IPS-15b (cell line): ENCODE measurements at regions not wholly inside any gene's neighbourhood (a gene's known extent, or its start where the extent isn't known, plus 50 kb on each side); places are given as distances from the start of the nearest gene placed in this dataset.
A peak's percentile ranks its signal among the peaks of the same experiment; 100 is the strongest.

Experiments
- H3K27me3 ChIP-seq: one replicate; pipeline ENCODE4 v1.6.1; 2013; ENCODE audit warnings: low read length; ENCODE audit not compliant: control insufficient read depth, insufficient read depth
- H3K36me3 ChIP-seq: one replicate; pipeline ENCODE4 v1.6.1; 2013; ENCODE audit warnings: low read length; ENCODE audit not compliant: control insufficient read depth, insufficient read depth
- H3K4me1 ChIP-seq: one replicate; pipeline ENCODE4 v1.6.1; 2013; ENCODE audit warnings: mild to moderate bottlenecking, low read length; ENCODE audit not compliant: control insufficient read depth, insufficient read depth
- H3K4me3 ChIP-seq: one replicate; pipeline ENCODE4 v1.5.1; 2013; ENCODE audit warnings: low read depth, low read length
- H3K9ac ChIP-seq: one replicate; pipeline ENCODE4 v1.6.1; 2013; ENCODE audit warnings: low read depth, mild to moderate bottlenecking, low read length
- H3K9me3 ChIP-seq: one replicate; pipeline ENCODE4 v1.6.1; 2013; ENCODE audit warnings: mild to moderate bottlenecking, low read length; ENCODE audit not compliant: control insufficient read depth, insufficient read depth

- Histone ChIP-seq H3K27me3 (peaks cover 3% of the 10 kb centered on the region), H3K9me3 (no peaks in the 10 kb centered on the region), H3K36me3 (no peaks in the 10 kb centered on the region), H3K4me3 (no peak overlapping the region), H3K9ac (no peak overlapping the region), H3K4me1 (peaks cover 5% of the 10 kb centered on the region)
Observed at GRCh38 chr22:27372364-27372763, 429.2 kb downstream of the MN1 start.

GRCh38 chr22:27372969-27373670, 428.4 kb downstream of the MN1 start:
- no peaks in the 10 kb centered on the region for H3K36me3 ChIP-seq
- H3K27me3 ChIP-seq: peaks cover 3% of the 10 kb centered on the region
- peaks cover 7% of the 10 kb centered on the region for H3K4me1 ChIP-seq
- no peaks in the 10 kb centered on the region for H3K9me3 ChIP-seq
- peak overlapping the region; percentile 43 for H3K4me3 ChIP-seq
- peak overlapping the region; percentile 41 for H3K9ac ChIP-seq

GRCh38 chr22:27377501-27378295, 423.9 kb downstream of the MN1 start:
- Histone ChIP-seq H3K4me3 (no peak overlapping the region), H3K4me1 (peaks cover 8% of the 10 kb centered on the region), H3K36me3 (no peaks in the 10 kb centered on the region), H3K9me3 (no peaks in the 10 kb centered on the region), H3K9ac (no peak overlapping the region), H3K27me3 (no peaks in the 10 kb centered on the region)

- H3K4me1 ChIP-seq: peaks cover 3% of the 10 kb centered on the region
Observed at GRCh38 chr22:27378311-27378800, 423.2 kb downstream of the MN1 start.

GRCh38 chr22:27378995-27379394, 422.6 kb downstream of the MN1 start:
- no peak overlapping the region for H3K9ac ChIP-seq
- H3K27me3 ChIP-seq: no peaks in the 10 kb centered on the region
- H3K4me1 ChIP-seq: peaks cover 3% of the 10 kb centered on the region
- no peaks in the 10 kb centered on the region for H3K9me3 ChIP-seq
- H3K36me3 ChIP-seq: no peaks in the 10 kb centered on the region
- no peak overlapping the region for H3K4me3 ChIP-seq

More at GRCh38 chr22:27378311-27378800, 423.2 kb downstream of the MN1 start:
- Histone ChIP-seq H3K36me3 (no peaks in the 10 kb centered on the region), H3K27me3 (no peaks in the 10 kb centered on the region), H3K9ac (no peak overlapping the region), H3K9me3 (no peaks in the 10 kb centered on the region), H3K4me3 (no peak overlapping the region)

GRCh38 chr22:27380855-27381254, 420.7 kb downstream of the MN1 start:
- Histone ChIP-seq H3K36me3 (no peaks in the 10 kb centered on the region), H3K4me3 (no peak overlapping the region), H3K9me3 (no peaks in the 10 kb centered on the region), H3K9ac (no peak overlapping the region), H3K4me1 (peaks cover 3% of the 10 kb centered on the region), H3K27me3 (no peaks in the 10 kb centered on the region)

GRCh38 chr22:27381552-27381951, 420.0 kb downstream of the MN1 start:
- H3K4me1 ChIP-seq: peaks cover 3% of the 10 kb centered on the region
- H3K36me3 ChIP-seq: no peaks in the 10 kb centered on the region
- H3K4me3 ChIP-seq: no peak overlapping the region
- no peaks in the 10 kb centered on the region for H3K27me3 ChIP-seq
- H3K9ac ChIP-seq: no peak overlapping the region
- H3K9me3 ChIP-seq: no peaks in the 10 kb centered on the region

- H3K9me3 ChIP-seq: no peaks in the 10 kb centered on the region
- H3K36me3 ChIP-seq: no peaks in the 10 kb centered on the region
- H3K4me3 ChIP-seq: no peak overlapping the region
- H3K9ac ChIP-seq: no peak overlapping the region
- H3K4me1 ChIP-seq: peaks cover 3% of the 10 kb centered on the region
- no peaks in the 10 kb centered on the region for H3K27me3 ChIP-seq
Observed at GRCh38 chr22:27381960-27382742, 419.4 kb downstream of the MN1 start.

GRCh38 chr22:27382947-27383346, 418.6 kb downstream of the MN1 start:
- Histone ChIP-seq H3K9me3 (no peaks in the 10 kb centered on the region), H3K4me3 (no peak overlapping the region), H3K4me1 (peaks cover 3% of the 10 kb centered on the region), H3K9ac (no peak overlapping the region), H3K36me3 (no peaks in the 10 kb centered on the region), H3K27me3 (no peaks in the 10 kb centered on the region)

GRCh38 chr22:27383896-27384295, 417.7 kb downstream of the MN1 start:
- H3K4me1 ChIP-seq: no peaks in the 10 kb centered on the region
- no peak overlapping the region for H3K4me3 ChIP-seq
- H3K36me3 ChIP-seq: no peaks in the 10 kb centered on the region
- no peaks in the 10 kb centered on the region for H3K27me3 ChIP-seq
- H3K9me3 ChIP-seq: no peaks in the 10 kb centered on the region
- H3K9ac ChIP-seq: no peak overlapping the region

GRCh38 chr22:27385261-27385998, 416.1 kb downstream of the MN1 start:
- H3K36me3 ChIP-seq: no peaks in the 10 kb centered on the region
- no peak overlapping the region for H3K9ac ChIP-seq
- no peaks in the 10 kb centered on the region for H3K4me1 ChIP-seq
- H3K27me3 ChIP-seq: no peaks in the 10 kb centered on the region
- no peak overlapping the region for H3K4me3 ChIP-seq
- no peaks in the 10 kb centered on the region for H3K9me3 ChIP-seq
